ENCODE measurements at regions not wholly inside any gene's neighbourhood (a gene's known extent, or its start where the extent isn't known, plus 50 kb on each side); places are given as distances from the start of the nearest gene placed in this dataset.

GRCh38 chr11:92675810-92676209 lies 293.6 kb upstream of the MTNR1B start:
- Histone ChIP-seq H3K18ac (ENCODE audit: extremely low read depth, low read length) (no peak overlapping the region), H2BK15ac (ENCODE audit: low read length) (no peak overlapping the region), H2BK120ac (replicated peaks; ENCODE audit: low read depth, low read length) (no peak overlapping the region), H3K4me1 (replicated peaks in 1 of 4; ENCODE audit: control insufficient read depth in 3 of 4, insufficient read depth in 4 of 4, low read length in 3 of 4) (no peaks in the 10 kb centered on the region), H4K5ac (ENCODE audit: insufficient read length, low read depth, low read length) (no peak overlapping the region), H4K8ac (ENCODE audit: extremely low read depth, insufficient read depth, low read length) (no peak overlapping the region), H4K91ac (replicated peaks; ENCODE audit: insufficient read length, low read length) (no peak overlapping the region), H3K23me2 (ENCODE audit: low read depth, low read length) (no peaks in the 10 kb centered on the region), H3K9ac (replicated peaks in 1 of 4; ENCODE audit: extremely low read depth in 1 of 4, low read depth in 3 of 4, low read length in 3 of 4) (no peak overlapping the region), H3K27me3 (replicated peaks in 1 of 4; ENCODE audit: control insufficient read depth in 3 of 4, extremely low read depth in 1 of 4, insufficient read depth in 3 of 4, low read length in 3 of 4) (no peaks in the 10 kb centered on the region), H2BK20ac (ENCODE audit: low read length) (no peak overlapping the region), H2BK12ac (ENCODE audit: low read depth, low read length) (no peak overlapping the region), H2AFZ (ENCODE audit: low read length) (no peak overlapping the region), H3K36me3 (ENCODE audit: control insufficient read depth in 2 of 4, insufficient read depth in 4 of 4, low read length in 3 of 4) (no peaks in the 10 kb centered on the region), H3K4me3 (ENCODE audit: extremely low read depth in 1 of 4, insufficient read depth in 2 of 4, low read depth in 3 of 4, low read length in 4 of 4) (no peak overlapping the region), H3K56ac (replicated peaks; ENCODE audit: insufficient read length, low read depth, low read length) (no peak overlapping the region), H2BK5ac (ENCODE audit: low read depth, low read length) (no peak overlapping the region), H2AK5ac (ENCODE audit: low read depth, low read length) (no peak overlapping the region), H3K79me2 (ENCODE audit: control insufficient read depth in 1 of 2, insufficient read depth in 2 of 2, low read length in 2 of 2) (no peaks in the 10 kb centered on the region), H4K20me1 (replicated peaks in 1 of 2; ENCODE audit: control insufficient read depth in 1 of 2, insufficient read depth in 2 of 2, low read length in 2 of 2) (no peaks in the 10 kb centered on the region), H3K27ac (ENCODE audit: low read depth, low read length) (no peak overlapping the region), H3K23ac (ENCODE audit: insufficient read length) (no peak overlapping the region), H3K9me3 (ENCODE audit: insufficient read depth in 2 of 2, low read depth in 1 of 2, low read length in 1 of 2) (no peaks in the 10 kb centered on the region), H3K4me2 (ENCODE audit: insufficient read depth in 1 of 2, low read depth in 2 of 2, low read length in 2 of 2) (no peak overlapping the region), H3K14ac (ENCODE audit: insufficient read length) (no peak overlapping the region), H3K4ac (replicated peaks; ENCODE audit: insufficient read length, low read depth, low read length) (no peak overlapping the region), H3K79me1 (ENCODE audit: low read depth, low read length) (no peaks in the 10 kb centered on the region)
- FAIRE-seq (no peak), DNase-seq (ENCODE audit: low read depth in 1 of 2, low spot score in 2 of 2) (no peak)
- POLR2A ChIA-PET (ENCODE audit: partially characterized antibody): no interaction called here
- CTCF ChIA-PET (ENCODE audit: partially characterized antibody): no interaction called here
- 81% methylated on average over 3 of the region's 3 CpGs; no CpG with 5 or more reads in 1 of the 2 experiments for WGBS, 2 experiments (ENCODE audit: extremely low coverage in 1 of 2, insufficient coverage in 1 of 2, insufficient read length in 1 of 2, insufficient replicate concordance in 2 of 2, low coverage in 1 of 2, low lambda C conversion rate in 2 of 2, missing lambda C conversion rate in 1 of 2)
- no peak for TF ChIP-seq KDM1A (IDR thresholded peaks at IDR 0.05; ENCODE audit: borderline replicate concordance, low read length)
- TF ChIP-seq HDAC2 (IDR thresholded peaks at IDR 0.05; ENCODE audit: borderline replicate concordance in 1 of 2, low read depth in 2 of 2, low read length in 2 of 2): no peak
- no peak for TF ChIP-seq NRF1 (IDR thresholded peaks at IDR 0.05; ENCODE audit: low read depth, low read length)
- no peak for TF ChIP-seq ATF3 (IDR thresholded peaks at IDR 0.05; ENCODE audit: insufficient read depth, low read depth, low read length)
- TF ChIP-seq CBX5 (IDR thresholded peaks at IDR 0.05; ENCODE audit: low read depth, low read length): no peak
- no peak for TF ChIP-seq KDM4A (IDR thresholded peaks at IDR 0.05; ENCODE audit: low read depth, low read length, severe bottlenecking)
- TF ChIP-seq CEBPB (IDR thresholded peaks at IDR 0.05; ENCODE audit: low read depth, low read length): no peak
- no peak for TF ChIP-seq CREB1 (IDR thresholded peaks at IDR 0.05)
- TF ChIP-seq SAP30 (IDR thresholded peaks at IDR 0.05; ENCODE audit: insufficient read depth, insufficient replicate concordance, low read length): no peak
- no peak for TF ChIP-seq MAFK (IDR thresholded peaks at IDR 0.05; ENCODE audit: low read depth, low read length)
- TF ChIP-seq SP2 (IDR thresholded peaks at IDR 0.05; ENCODE audit: low read length): no peak
- no peak for TF ChIP-seq PHF8 (conservative IDR thresholded peaks at IDR 0.05; ENCODE audit: low read depth, low read length)
